ENCODE measurements at regions not wholly inside any gene's neighbourhood (a gene's known extent, or its start where the extent isn't known, plus 50 kb on each side); places are given as distances from the start of the nearest gene placed in this dataset.

DNA sequence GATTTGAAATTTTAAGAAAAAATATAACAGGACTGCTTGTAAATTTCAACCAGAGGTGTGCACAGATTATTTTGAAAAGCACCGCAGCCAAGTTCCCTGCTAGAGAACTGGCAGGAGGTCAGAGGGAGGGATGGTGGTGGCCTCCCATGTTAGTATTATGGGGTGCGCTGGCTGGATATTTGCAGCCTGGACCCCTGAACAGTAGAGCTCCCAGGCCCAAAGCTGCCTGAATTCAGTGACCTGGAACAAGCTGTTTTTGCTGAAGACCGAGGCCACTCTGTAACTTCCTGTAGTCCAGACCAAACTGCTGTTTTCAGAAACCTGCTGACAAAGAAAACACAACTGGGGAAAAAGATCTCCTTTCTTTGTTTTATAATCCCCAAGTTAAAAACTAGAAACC is 314.3 kb downstream of the TNS1 start (continued):
- TF ChIP-seq ZNF83 (CRISPR knock-in tag; IDR thresholded peaks at IDR 0.05; ENCODE audit: borderline replicate concordance): no peak
- no peak for TF ChIP-seq NFE2 (CRISPR knock-in tag; IDR thresholded peaks at IDR 0.05)
- no peak for TF ChIP-seq PRDM15 (CRISPR knock-in tag; IDR thresholded peaks at IDR 0.05)
- TF ChIP-seq RFXANK (CRISPR knock-in tag; IDR thresholded peaks at IDR 0.05): no peak
- no peak for TF ChIP-seq KLF13 (CRISPR knock-in tag; IDR thresholded peaks at IDR 0.05)
- TF ChIP-seq ZC3H13 (CRISPR knock-in tag; IDR thresholded peaks at IDR 0.05): no peak

GRCh38 chr2:217687771-217688170 is 315.0 kb downstream of the TNS1 start:
- no peaks in the 10 kb centered on the region for H3K79me2 ChIP-seq (ENCODE audit: insufficient read depth, low read length)
- FAIRE-seq (no peak), DNase-seq (ENCODE audit: low spot score) (no peak), ATAC-seq (no peak)
- H3K4me2 ChIP-seq (ENCODE audit: low read depth, low read length): no peak overlapping the region
- H3K27me3 ChIP-seq (ENCODE audit: control insufficient read depth in 1 of 2, insufficient read depth in 2 of 2, low read length in 2 of 2): no peaks in the 10 kb centered on the region; a peak in 1 of 5 replicates
- 45% methylated on average over 6 of the region's 6 CpGs for WGBS (ENCODE audit: low lambda C conversion rate)
- no peak overlapping the region for H3K4me3 ChIP-seq (replicated peaks in 1 of 3; ENCODE audit: insufficient read depth in 1 of 3, low read depth in 2 of 3, low read length in 3 of 3)
- ChIA-PET CTCF (ENCODE audit: low intra/inter-chr PET ratio, low total read pairs) (no interaction called here), POLR2A (no interaction called here)
- H2AFZ ChIP-seq (ENCODE audit: low read length): no peak overlapping the region
- BruUV-seq (replicated peaks): no TSS peak
- in situ Hi-C loops (cut with HindIII; ENCODE audit: extremely low pct_ligation_motif_present, low pct_unique_long_range_greater_than_20kb): no loop called here
- H3K9ac ChIP-seq (ENCODE audit: insufficient read depth, low read depth, low read length): no peak overlapping the region
- no peaks in the 10 kb centered on the region for H3K36me3 ChIP-seq (replicated peaks in 1 of 2; ENCODE audit: control insufficient read depth in 1 of 2, insufficient read depth in 2 of 2, low read length in 2 of 2)
- intact Hi-C loops (cut with micrococcal nuclease; ENCODE audit: unreplicated experiment): no loop called here
- H3K4me1 ChIP-seq (ENCODE audit: insufficient read depth, low read length): peaks cover 10% of the 10 kb centered on the region
- H3K9me3 ChIP-seq (ENCODE audit: low read length): no peaks in the 10 kb centered on the region
- no peak overlapping the region for H3K27ac ChIP-seq (ENCODE audit: extremely low read length, insufficient read depth, low read length)
- H4K20me1 ChIP-seq (ENCODE audit: insufficient read depth, low read length): no peaks in the 10 kb centered on the region; the same call in 1 of the 2 replicates
- TF ChIP-seq ZNF772 (CRISPR knock-in tag; IDR thresholded peaks at IDR 0.05): no peak
- no peak for TF ChIP-seq ZNF609 (CRISPR knock-in tag; IDR thresholded peaks at IDR 0.05; ENCODE audit: borderline replicate concordance)
- no peak for TF ChIP-seq RCOR2 (CRISPR knock-in tag; IDR thresholded peaks at IDR 0.05)
- TF ChIP-seq MXD3 (CRISPR knock-in tag; IDR thresholded peaks at IDR 0.05): no peak
- TF ChIP-seq ZNF431 (CRISPR knock-in tag; IDR thresholded peaks at IDR 0.05; ENCODE audit: borderline replicate concordance, low read depth): no peak
